ENCODE measurements at regions not wholly inside any gene's neighbourhood (a gene's known extent, or its start where the extent isn't known, plus 50 kb on each side); places are given as distances from the start of the nearest gene placed in this dataset.
"Not testable (repeated sequence)": the region's sequence is repeated elsewhere in the genome, so short reads cannot be mapped to it uniquely, and the experiment has no call there.

GRCh38 chr5:10892147-10892910, 131.3 kb upstream of the DAP start:
- no peak for TF ChIP-seq POLR2A (IDR thresholded peaks at IDR 0.05)
- TF ChIP-seq EP300 (IDR thresholded peaks at IDR 0.05), result no peak
- TF ChIP-seq, protein P1, sequence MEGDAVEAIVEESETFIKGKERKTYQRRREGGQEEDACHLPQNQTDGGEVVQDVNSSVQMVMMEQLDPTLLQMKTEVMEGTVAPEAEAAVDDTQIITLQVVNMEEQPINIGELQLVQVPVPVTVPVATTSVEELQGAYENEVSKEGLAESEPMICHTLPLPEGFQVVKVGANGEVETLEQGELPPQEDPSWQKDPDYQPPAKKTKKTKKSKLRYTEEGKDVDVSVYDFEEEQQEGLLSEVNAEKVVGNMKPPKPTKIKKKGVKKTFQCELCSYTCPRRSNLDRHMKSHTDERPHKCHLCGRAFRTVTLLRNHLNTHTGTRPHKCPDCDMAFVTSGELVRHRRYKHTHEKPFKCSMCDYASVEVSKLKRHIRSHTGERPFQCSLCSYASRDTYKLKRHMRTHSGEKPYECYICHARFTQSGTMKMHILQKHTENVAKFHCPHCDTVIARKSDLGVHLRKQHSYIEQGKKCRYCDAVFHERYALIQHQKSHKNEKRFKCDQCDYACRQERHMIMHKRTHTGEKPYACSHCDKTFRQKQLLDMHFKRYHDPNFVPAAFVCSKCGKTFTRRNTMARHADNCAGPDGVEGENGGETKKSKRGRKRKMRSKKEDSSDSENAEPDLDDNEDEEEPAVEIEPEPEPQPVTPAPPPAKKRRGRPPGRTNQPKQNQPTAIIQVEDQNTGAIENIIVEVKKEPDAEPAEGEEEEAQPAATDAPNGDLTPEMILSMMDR (IDR thresholded peaks at IDR 0.05), result no peak
- no peak for TF ChIP-seq POLR2AphosphoS5 (IDR thresholded peaks at IDR 0.05)
- H3K4me1 ChIP-seq, result no peaks in the 10 kb centered on the region
- no peaks in the 10 kb centered on the region for H3K27me3 ChIP-seq
- WGBS, 2 donors, result 74 to 85% methylated on average over 5 of the region's 5 CpGs
- DNase-seq, result no peak
- intact Hi-C loops (cut with DNase I), result no loop called here
- no peak overlapping the region for H3K4me3 ChIP-seq
- H3K36me3 ChIP-seq, result no peaks in the 10 kb centered on the region
- peaks cover 0 to 3% (median 0%) of the 10 kb centered on the region in 4 donors for H3K9me3 ChIP-seq
- no peak overlapping the region for H3K27ac ChIP-seq

DNA sequence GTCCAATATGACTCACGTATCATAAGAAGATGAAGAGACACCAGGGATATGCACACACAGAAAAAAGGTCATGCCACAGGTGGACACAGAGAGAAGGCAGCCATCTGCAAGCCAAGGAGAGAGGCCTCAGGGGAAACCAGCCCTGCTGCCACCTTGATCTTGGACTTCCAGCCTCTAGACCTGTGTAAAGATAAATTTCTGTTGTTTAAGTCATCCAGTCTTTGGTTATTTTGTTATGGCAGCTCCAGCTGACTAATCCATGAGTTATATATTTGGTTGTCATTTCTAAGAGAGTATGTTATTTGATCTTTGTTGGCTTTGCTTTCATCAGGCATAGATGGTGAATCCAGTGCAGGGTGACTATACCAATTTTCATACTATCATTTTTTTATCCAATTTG, 130.2 kb upstream of the DAP start:
- no peaks in the 10 kb centered on the region for H3K27me3 ChIP-seq
- 81 to 91% methylated on average over 1 of the region's 1 CpG for WGBS, 2 donors
- DNase-seq, result no peak
- H3K27ac ChIP-seq, result no peak overlapping the region
- peaks cover 0 to 3% (median 0%) of the 10 kb centered on the region in 4 donors for H3K9me3 ChIP-seq
- TF ChIP-seq POLR2A (IDR thresholded peaks at IDR 0.05) (no peak), EP300 (IDR thresholded peaks at IDR 0.05) (no peak), POLR2AphosphoS5 (IDR thresholded peaks at IDR 0.05) (no peak)
- TF ChIP-seq, protein P1 (IDR thresholded peaks at IDR 0.05), result no peak
- intact Hi-C loops (cut with DNase I), result no loop called here
- no peaks in the 10 kb centered on the region for H3K36me3 ChIP-seq
- H3K4me3 ChIP-seq, result no peak overlapping the region
- H3K4me1 ChIP-seq, result no peaks in the 10 kb centered on the region

DNA sequence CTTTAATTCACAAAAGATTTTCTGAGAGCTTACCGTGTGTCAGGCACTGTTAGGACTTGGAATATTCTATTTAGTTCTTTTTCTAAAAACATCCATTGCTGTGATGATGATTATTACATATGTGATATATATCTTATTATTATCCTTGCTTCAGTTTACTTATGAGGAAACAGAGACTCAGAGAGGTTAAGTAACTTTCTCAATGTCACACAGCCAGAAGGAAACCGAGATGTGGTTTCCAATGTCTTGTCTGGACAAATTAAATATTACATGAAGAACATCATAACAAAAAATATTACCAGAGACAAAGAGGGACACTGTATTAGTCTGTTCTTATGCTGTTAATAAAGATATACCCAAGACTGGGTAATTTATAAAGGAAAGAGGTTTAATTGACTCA, 125.5 kb upstream of the DAP start:
- TF ChIP-seq EP300 (IDR thresholded peaks at IDR 0.05), result no peak
- TF ChIP-seq, protein P1 (IDR thresholded peaks at IDR 0.05), result no peak
- no peak for TF ChIP-seq POLR2AphosphoS5 (IDR thresholded peaks at IDR 0.05)
- no peak for TF ChIP-seq POLR2A (IDR thresholded peaks at IDR 0.05)
- Histone ChIP-seq H3K4me1 (no peaks in the 10 kb centered on the region), H3K27ac (no peak overlapping the region), H3K27me3 (no peaks in the 10 kb centered on the region), H3K4me3 (no peak overlapping the region), H3K36me3 (no peaks in the 10 kb centered on the region), H3K9me3 (peaks cover 0 to 3% (median 0%) of the 10 kb centered on the region in 4 donors)
- WGBS, 2 donors, result 89 to 92% methylated on average over 2 of the region's 2 CpGs
- intact Hi-C loops (cut with DNase I), result no loop called here
- DNase-seq, result no peak

DNA sequence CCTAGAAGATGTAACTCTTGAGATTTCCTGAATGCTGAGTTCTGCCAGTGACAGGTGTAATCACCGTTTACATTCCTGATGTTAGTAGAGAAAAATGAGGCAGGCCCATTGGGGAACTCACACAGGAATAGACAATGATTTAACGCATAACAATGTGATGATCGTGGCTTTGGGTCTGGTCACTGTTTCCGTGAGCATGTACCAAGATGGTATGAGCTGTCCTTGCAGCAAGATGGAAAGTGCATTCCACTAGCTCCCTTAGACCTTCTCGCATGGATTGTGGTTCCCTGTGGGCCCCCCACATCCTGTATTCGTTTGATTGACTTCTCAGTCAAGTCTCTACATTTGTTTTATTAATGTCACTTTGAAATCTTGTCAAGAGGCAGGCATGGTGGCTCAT, 124.0 kb upstream of the DAP start:
- H3K4me3 ChIP-seq, result no peak overlapping the region
- no peaks in the 10 kb centered on the region for H3K36me3 ChIP-seq
- no peaks in the 10 kb centered on the region for H3K4me1 ChIP-seq
- DNase-seq, result no peak
- TF ChIP-seq, protein P1 (IDR thresholded peaks at IDR 0.05), result no peak
- TF ChIP-seq POLR2A (IDR thresholded peaks at IDR 0.05) (no peak), POLR2AphosphoS5 (IDR thresholded peaks at IDR 0.05) (no peak), EP300 (IDR thresholded peaks at IDR 0.05) (no peak)
- no peaks in the 10 kb centered on the region for H3K27me3 ChIP-seq
- 70 to 73% methylated on average over 6 of the region's 6 CpGs for WGBS, 2 donors
- no peak overlapping the region for H3K27ac ChIP-seq
- intact Hi-C loops (cut with DNase I), result no loop called here
- H3K9me3 ChIP-seq, result no peaks in the 10 kb centered on the region

DNA sequence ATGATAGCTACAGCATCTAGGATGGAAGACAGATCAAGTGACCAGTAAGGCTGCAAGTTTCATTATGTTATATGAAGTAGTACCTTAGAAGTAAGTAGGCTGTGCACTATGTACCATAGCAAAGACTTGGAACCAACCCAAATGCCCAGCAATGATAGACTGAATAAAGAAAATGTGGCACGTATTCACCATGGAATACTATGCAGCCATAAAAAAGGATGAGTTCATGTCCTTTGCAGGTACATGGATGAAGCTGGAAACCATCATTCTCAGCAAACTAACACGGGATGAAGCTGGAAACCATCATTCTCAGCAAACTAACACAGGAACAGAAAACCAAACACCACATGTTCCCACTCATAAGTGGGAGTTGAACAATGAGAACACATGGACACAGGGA, 122.9 kb upstream of the DAP start:
- H3K4me1 ChIP-seq; H3K36me3 ChIP-seq; H3K27me3 ChIP-seq; H3K4me3 ChIP-seq; intact Hi-C loops (cut with DNase I); DNase-seq; H3K27ac ChIP-seq; H3K9me3 ChIP-seq: not testable (repeated sequence)
- 71 to 85% methylated on average over 2 of the region's 2 CpGs for WGBS, 2 donors
